ENCODE measurements at regions not wholly inside any gene's neighbourhood (a gene's known extent, or its start where the extent isn't known, plus 50 kb on each side); places are given as distances from the start of the nearest gene placed in this dataset.

DNA sequence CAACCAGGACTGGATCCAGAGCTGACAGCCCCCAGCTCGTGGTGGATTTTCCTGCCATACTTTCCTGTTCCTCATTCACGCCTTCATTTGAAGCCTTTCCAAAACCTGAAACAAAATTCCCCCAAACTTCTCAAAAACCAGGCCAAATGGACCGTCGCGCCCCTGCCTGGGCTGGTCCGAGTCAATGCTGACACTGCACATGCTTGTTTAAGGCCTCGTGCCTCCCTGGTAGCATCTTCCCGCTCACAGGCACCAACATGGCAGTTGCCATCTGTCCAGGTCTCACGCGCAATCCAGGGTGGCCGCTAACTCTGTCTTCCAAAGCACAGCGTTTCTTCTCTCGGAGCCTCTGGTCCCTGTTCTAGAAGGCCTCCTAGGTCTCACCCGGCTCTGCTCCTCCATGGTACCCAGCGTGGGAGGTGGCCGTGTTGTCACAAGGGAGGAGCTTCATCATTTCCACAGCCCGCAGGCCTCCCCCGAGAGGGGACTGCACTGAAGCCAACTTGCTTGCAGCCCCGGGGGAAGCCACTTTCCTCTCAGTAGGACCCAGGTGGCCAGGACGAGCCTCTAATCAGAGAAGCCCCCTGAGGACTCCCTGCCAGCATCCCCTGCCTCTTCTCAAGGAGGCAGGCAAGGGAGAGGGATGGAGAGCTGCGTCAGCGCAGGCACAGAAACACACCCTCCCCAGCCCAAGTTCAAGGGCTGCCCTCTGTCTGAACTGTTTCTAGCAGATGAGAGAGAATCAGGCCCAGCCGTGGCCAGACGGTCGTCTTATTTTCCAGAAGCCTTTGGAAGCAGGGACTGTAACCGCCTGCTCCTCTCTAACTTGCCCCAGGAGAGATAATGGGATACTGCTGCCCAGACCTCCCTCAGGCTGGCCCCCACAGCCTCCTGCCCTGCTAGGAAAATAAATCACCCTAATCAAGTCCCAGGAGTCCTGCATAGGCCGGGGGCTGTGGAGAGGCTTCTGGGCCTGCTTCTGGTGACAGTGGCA is 152.8 kb upstream of the TLE3 start:
- DNase-seq (ENCODE audit: low read depth): no peak

GRCh38 chr15:70249616-70250015 is 151.9 kb upstream of the TLE3 start:
- DNase-seq (ENCODE audit: low read depth): no peak

- peak; percentile 62 for DNase-seq (ENCODE audit: low read depth)
These were observed 150.7 kb upstream of the TLE3 start for GRCh38 chr15:70248116-70249025.

DNA sequence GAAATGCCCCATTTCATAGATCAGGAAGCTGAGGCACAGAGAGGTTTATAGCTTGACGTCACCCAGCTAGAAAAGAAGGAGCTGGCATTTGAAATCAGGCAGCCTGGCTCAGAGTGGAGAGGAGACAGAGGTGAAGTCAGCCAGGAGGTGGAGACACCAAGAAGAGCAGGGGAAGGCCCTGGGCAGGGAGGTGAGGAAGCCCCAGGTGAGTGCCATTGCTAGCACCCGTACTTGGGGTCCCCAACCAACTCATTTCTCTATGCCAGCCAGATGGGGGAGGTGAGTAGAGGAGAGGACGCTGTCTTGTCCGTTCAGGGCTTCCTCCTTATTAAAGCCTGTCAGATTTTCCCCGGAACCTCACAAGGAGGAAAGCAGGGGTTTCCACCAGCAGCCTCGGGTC is 149.6 kb upstream of the TLE3 start:
- no peak for DNase-seq (ENCODE audit: low read depth)

DNA sequence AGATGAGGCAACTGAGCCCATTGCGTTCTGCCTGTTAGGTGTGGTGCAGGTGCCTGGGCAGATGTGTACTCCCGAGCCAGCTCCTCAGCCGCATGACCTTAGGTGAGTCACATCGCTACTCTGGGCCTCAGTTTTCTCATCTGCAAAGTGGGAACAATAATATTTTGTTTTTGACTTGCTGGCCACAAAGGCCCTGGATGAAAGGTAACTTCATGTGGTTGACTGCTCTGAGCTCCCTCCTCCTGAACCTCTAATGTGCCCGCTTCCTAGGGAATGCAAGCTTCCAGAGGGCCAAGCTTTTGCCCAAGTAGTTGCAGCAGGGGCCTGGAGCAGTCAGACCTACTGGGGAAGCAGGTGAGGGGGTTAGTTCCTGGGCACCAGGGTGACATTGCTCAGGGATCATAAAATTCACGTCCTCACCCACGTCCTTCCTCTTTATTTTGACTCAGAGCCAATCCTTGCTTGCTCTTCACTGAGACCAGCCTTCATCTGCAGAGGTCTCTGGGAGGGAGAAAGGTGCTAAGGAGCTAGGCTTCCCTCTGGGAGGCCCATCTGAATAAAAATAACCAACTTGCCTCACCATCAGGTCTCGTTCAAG is 149.0 kb upstream of the TLE3 start:
- DNase-seq (ENCODE audit: low read depth): no peak

GRCh38 chr15:70245932-70246622 is 148.4 kb upstream of the TLE3 start:
- peak; percentile 78 for DNase-seq (ENCODE audit: low read depth)

- DNase-seq (ENCODE audit: low read depth): no peak
These were observed 147.3 kb upstream of the TLE3 start for GRCh38 chr15:70244978-70245542.

DNA sequence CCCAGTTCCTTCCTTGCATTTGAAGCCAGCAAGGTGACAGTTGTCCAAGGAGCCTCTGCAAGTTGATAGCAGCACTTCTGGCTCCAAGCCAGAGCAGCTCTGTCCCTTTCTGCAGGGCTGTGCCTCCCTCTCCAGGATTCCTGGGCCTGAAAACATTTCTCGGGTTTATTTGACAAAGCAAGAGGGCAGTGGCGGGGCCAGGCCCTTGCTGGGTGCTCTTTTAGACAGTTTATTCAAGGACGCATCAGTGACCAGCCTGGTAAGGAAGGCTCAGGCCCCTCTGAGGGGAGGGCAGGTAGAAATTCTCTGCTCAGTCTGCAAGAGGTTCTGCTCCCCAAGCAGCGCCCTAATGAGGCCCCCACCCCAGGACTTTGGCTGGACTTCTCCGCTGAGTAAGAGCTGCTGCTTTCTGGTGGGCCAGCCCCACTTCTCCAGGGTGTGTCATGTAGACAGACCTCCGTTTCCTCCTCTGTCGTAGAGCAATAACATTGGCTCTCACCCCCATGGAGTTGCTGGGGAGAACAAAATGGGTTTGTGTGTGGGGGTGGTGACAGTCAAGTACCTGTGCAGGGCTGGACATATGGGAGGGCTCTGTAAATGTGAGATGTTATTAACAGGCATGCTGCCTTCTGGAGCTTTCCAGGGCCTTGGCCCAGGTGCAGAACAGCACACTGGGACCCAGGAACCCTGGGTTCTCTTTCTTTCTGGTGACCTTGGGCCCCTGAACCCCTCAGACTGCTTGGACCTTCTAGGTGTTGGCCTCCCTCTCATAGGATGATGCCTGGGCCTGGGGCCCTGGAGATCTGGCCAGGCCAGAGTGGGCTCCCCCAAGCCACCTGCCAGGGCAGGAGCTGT is 146.2 kb upstream of the TLE3 start:
- no peak for DNase-seq (ENCODE audit: low read depth)

DNA sequence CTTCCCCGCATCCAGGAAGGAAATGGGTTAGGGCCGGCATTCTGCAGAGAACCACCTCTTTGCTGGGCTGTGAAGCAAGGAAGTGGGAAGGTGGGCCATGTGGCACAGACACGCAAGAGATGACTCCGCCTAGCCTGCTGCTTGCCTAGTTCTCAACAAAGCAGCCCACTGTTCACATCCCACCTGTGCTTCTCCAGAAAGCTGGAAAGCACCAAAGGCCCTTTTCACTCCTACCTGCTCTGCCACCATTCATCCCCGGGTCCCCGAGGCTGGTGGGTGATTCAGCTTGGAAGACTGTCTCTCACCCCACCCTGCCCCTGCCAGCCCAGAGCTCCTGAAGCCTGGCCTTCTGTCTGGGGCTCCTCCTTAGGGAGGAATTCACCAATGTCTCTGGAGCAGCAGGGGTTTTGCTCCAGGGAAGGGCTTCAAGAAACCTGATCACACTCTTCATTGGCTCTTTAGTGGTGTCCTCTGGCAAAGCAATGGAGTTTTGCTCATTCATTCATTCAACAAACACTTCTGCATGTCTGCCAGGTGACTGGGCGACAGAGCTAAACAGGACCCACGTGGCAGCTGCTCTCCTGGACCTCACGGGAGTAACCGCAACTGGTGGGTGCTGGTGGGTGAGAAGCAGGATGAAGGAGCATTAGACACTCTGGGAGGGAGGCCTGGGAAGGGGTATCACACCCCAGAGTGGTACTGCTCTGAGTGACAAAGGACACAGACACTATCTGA is 145.4 kb upstream of the TLE3 start:
- no peak for DNase-seq (ENCODE audit: low read depth)

- no peak for DNase-seq (ENCODE audit: low read depth)
These were observed 144.0 kb upstream of the TLE3 start for GRCh38 chr15:70241561-70242320.

- no peak for DNase-seq (ENCODE audit: low read depth)
These were observed 143.2 kb upstream of the TLE3 start for GRCh38 chr15:70240820-70241430.

DNA sequence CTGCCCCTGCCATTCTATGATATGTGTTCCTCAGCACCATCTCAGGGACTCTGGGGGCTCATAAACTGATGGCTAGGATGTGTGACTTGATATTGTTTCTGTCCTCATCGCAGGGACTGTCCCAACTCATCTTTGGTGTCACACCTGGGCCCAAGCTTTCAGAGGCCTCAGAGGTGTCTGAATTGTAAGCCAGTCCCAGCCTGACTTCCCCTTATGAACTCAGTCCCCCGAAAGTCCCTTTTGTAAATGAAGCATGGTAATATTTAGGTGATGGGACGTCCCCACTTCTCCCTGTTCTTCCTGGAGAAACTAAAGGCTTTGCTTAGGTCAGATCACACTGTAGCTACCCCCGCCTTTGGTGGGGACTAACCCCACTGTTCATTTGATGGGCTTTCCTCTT is 142.4 kb upstream of the TLE3 start:
- DNase-seq (ENCODE audit: low read depth): no peak

GRCh38 chr15:70238917-70239316 is 141.2 kb upstream of the TLE3 start:
- no peak for DNase-seq (ENCODE audit: low read depth)

- DNase-seq (ENCODE audit: low read depth): no peak
These were observed 139.9 kb upstream of the TLE3 start for GRCh38 chr15:70237626-70238025.

DNA sequence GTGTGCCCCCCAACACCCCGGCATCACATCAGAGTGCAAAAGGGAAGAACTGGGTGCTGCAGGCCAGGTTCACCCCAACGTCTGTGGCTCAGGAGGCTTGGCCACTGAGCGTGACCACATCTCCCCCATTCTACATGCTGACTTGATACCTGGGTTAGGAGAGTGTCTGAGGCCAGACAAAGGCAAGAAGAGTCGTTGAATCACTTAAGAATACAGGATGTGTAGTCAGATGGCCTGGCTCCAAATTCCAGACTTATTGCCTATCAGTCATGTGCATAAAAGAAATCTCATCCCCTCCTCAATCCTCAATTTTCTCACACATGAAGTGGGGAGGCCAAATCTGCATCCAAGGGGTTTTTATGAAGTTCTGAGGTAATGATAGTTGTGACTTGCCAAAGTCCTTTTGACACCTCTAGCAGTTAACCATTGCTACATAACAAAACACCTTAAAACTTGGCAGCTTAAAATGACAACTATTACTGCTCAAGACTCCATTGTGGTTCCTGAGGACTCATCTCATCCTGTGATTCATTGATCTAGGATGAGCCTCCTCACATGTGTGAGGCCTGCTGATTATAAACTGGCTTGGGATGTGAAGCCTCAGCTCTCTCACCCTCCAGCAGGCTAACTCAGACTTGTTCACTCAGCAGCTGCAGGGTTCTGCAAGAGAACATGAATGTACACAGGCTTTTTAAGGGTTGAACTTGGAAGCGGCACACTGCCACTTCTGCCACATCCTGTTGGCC is 138.8 kb upstream of the TLE3 start:
- DNase-seq (ENCODE audit: low read depth): peak; percentile 72

GRCh38 chr15:70235347-70235746 is 137.6 kb upstream of the TLE3 start:
- DNase-seq (ENCODE audit: low read depth): no peak

DNA sequence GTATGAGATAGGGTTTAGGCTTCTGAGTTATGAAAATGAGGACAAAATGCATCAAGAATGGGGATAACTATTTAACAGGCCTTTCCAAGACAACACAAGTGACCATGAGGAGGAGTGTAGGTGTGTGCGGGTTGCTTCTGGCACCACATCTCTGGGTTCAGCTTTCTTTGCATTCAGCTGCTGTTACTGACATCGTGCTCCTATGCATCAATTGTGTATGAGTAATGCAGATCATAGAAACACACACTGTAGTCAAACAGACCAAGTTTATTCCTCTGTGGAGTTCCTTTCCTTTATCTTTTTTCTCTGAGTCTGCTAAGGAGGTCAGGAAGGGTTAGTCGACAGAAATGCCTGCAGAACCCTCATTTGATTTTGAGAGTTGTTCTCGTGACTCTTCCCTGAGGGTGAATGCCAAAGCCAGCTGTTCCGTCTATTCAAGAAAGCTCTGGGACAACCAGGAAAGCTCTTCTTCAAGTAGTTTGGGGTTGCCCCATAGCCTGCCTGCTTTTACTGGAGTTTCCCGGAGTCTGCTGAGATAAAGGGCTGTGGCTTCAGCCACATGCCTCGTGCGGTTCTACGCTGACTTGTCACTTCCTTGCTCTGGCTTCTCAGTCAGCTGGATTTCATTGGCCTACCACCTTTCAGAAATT is 136.7 kb upstream of the TLE3 start:
- no peak for DNase-seq (ENCODE audit: low read depth)

Data from renal cortical epithelial cell (primary cell).